GM19372 (cell line): ENCODE measurements at regions not wholly inside any gene's neighbourhood (a gene's known extent, or its start where the extent isn't known, plus 50 kb on each side); places are given as distances from the start of the nearest gene placed in this dataset.
"Not testable (repeated sequence)": the region's sequence is repeated elsewhere in the genome, so short reads cannot be mapped to it uniquely, and the experiment has no call there.

Source experiments
- ATAC-seq: cut with Tn5 transposase; IDR thresholded peaks from one replicate; pipeline ENCODE4 v1.9.1; 2021; ENCODE audit warnings: mild to moderate bottlenecking, low read depth, moderate library complexity; ENCODE audit not compliant: unreplicated experiment

GRCh38 chr2:175872721-175873120 is 129.3 kb downstream of the LNPK start:
- ATAC-seq, result no peak

GRCh38 chr2:175872005-175872348 is 130.1 kb downstream of the LNPK start:
- no peak for ATAC-seq

DNA sequence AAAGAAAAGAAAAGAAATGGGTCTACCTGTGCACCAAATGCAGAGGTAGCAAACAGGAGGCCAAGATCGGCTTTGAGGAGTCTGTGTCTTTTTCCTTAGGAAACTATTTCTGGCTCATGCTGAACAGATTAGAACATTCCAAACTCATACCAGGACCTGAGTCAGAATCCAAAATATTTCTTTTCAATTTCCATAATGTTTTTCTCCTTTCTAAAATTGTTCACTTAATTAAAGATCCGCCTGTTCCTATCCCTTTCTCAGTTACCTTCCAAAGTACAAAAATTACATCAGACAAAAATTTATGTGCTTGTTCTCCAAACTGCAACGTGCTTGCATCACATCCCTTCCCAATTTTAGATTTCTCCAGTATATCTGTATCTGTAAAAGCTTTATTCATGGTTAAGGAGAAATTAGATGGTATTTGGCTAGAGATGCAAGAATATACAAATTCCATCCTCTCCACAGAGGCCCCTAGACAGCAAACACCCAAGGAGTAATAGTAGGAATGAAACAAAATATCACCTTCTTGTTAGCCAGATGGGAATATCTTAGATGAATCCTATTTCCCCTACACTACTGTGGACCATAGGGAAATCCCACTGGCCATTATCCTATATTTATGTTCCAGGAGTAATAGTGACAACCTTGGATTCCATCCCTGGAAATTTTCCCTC is 130.6 kb downstream of the LNPK start:
- ATAC-seq, result no peak

GRCh38 chr2:175865716-175866115 is 136.4 kb downstream of the LNPK start:
- ATAC-seq, result no peak

DNA sequence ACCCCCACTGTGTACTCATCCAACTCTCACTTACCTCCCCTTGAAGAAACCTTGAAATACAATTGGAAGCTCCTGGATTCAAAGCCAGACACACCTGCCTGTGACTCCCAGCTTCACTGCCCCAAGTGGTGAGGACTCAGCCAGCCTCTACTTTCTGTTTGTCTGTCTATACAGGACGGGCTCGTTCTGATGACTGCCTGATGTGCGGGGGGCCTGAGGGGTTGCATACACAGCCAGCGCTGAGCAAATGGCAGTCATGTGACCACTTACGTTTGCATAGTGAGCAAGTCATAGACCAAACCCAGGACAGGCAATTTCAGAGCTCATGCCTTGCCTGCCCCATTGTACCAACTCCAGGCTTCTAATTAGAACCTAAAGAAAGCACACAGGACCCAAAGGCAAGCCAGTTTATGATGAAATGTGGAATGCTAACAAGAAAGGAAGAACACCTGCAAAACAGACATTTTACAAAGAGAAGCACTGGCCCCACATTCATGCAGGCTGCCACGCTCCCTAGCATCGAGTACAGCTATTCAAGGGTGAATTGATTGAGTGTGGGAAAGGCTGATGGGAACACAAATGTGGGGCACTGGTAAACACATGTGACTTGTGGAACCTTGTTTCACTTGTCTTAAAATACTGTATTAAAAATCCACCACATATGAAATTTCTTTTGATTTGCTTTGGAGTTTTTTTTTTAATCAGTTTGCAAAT is 137.8 kb downstream of the LNPK start:
- ATAC-seq, result no peak

DNA sequence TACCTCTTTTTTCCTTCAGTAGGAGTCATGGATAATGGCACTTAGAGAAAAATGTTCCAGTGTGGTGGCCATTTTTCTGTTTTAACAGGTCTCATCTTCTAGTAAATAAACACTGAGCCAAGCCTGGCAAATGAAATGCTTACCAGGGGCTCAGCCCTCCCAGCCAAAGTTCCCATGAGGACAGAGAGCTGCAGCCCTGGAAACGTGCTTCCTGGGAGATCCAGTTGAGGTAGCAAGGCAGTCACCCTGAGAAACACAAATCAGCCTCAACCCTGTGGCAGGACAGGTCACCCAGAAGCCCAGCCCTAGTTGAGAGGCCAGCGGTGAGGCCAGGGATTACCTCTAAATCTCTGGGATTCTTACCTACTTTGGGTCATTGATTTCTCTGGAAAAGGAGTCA is 140.1 kb downstream of the LNPK start:
- no peak for ATAC-seq

DNA sequence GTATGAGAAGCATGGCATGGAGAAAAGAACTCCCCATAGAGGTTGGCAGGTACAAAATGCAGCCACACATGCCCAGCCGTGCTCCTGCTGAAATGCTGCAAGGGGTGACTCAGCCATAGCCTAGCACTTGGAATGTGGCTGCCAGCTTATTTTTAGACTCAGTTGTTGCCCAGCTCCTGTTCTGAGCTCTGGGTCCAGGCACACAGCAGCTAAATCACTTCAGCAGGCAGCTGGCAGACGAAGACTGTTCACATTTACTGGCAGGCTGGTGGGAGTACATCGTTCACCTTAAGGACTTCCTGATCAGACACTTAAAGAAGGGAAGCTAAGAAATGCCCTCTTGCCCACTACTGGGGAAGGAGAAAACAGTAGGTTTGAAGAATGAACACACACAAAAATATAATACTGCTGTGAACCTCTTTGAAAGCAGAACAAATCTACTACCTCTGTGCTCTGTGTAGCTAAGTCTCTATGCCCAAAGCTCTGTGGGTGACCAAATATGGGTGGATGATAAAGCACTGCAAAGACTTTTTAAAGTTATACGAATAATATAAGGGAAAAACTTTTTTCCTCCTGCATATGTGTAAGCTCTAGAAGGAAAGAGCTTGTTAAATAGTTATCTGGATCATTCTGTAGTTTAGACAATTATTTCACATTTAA is 146.1 kb downstream of the LNPK start:
- ATAC-seq, result no peak

DNA sequence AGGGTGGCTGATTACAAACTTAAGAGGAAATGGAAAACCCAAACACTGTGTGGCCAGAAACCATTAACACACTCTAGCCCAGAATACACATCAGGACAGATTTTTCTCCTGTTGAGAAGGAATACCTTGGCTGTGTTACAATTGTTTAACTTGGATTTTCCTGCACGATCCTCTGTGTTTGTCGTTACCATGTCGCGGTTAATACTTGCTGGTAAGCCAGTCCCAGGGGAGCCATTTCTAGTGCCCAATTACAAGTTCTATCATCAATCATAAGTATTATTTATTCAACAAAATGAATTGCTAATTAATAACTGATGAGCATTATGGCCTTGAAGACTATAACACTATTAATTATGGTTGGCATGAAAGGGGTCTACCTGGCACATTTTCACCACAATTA is 146.8 kb downstream of the LNPK start:
- no peak for ATAC-seq

GRCh38 chr2:175854665-175855064 is 147.4 kb downstream of the LNPK start:
- ATAC-seq, result no peak

- ATAC-seq, result no peak
Observed at GRCh38 chr2:175854129-175854528, 147.9 kb downstream of the LNPK start.

DNA sequence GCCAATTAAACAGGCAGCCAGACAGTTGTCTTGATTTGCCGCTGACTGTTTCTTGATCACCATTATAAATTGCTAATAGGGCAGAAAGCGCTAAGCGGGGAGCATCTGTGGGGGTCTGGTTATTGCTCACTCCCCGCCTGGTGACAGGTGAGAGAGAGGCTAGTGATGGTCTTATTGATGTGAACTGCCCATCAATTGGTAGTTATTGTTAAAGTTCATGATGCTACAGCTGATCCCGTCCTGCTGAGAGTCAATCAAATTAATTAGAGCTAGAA is 148.5 kb downstream of the LNPK start:
- no peak for ATAC-seq

DNA sequence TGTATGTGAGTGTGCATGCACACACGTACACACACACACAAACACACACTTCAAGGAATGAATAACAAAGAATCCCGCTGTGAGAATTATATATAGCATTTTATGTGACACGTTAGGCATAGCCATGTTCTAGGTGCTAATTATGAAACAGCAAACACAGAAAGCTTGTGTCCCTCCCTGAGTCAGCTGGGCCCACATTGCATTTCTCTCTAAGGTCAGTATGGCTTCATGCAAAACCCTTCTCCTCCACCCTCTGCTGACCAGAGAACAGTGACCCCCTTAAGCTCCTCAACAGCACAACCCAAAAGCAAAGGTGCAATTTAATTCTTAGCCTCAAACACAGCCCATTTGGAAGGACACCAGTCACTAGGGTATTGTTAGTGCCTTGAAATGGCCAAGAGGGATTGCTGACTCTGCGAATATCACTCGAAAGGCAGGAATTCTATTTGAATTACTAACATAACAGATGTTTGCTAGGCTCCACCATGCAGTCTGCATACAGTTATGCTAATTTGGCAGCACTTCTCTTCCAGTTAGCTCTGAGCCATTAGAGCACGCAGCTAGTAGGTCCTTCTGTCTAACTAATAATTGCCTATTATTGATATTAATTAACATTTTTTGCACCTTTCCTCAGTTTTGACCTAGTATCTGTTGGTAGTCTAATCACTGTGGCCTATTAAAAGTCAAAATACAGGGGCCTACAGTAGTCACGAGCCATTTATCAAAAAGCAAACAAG is 149.0 kb downstream of the LNPK start:
- no peak for ATAC-seq

- ATAC-seq, result no peak
Observed at GRCh38 chr2:175847128-175847527, 154.9 kb downstream of the LNPK start.

- ATAC-seq, result no peak
Observed at GRCh38 chr2:175844169-175844568, 157.9 kb downstream of the LNPK start.

DNA sequence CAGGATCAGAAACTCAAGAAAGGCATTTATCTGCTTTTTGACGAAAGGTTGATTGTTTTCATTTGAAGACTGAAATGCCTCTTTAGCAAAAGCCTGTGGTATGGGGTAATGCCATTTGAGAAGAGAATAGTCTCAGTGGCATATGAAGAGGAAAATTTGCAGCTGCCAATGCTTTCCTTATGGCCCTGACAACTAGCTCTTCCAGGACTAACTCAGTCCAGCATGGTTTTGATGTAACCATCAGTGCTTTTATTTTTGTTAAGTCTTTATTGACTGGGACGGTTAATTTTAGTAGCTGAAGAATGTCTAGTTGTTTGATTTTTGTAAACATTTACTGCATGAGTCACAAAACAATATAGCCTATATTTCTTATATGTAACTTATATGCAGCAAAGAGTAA is 158.4 kb downstream of the LNPK start:
- ATAC-seq, result no peak

GRCh38 chr2:175842996-175843395 is 159.1 kb downstream of the LNPK start:
- no peak for ATAC-seq

DNA sequence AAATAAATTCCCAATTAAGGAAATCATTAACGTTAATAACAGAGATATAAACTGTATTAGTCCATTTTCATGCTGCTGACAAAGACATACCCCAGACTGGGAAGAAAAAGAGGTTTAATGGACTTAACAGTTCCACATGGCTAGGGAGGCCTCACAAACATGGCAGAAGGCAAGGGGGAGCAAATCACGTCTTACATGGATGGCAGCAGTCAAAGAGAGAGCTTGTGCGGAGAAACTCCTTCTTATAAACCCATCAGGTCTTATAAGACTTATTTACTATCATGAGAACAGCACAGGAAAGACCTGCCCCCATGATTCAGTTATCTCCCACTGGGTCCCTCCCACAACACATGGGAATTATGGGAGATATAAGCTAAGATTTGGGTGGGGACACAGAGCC is 161.3 kb downstream of the LNPK start:
- ATAC-seq, result not testable (repeated sequence)

- no peak for ATAC-seq
Observed at GRCh38 chr2:175840256-175840655, 161.8 kb downstream of the LNPK start.

DNA sequence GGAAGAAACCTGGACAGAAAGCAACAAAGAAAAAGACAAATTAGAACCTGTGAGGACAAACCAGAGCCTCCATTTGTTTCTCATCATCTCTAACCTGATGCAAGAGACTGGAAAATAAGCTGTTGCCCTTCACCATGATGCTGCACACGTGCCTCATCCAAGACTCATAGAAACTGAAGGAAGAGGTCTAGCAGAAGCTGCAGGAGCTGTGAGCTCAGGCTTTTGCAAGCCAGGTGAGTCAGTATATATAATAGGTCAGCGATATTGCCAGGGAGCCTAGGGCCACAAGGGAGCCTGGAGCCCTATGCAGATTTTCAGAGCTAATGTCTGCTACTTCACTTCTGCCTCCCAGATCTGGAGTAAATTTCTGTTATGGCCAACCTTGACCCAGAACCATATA is 163.1 kb downstream of the LNPK start:
- no peak for ATAC-seq

DNA sequence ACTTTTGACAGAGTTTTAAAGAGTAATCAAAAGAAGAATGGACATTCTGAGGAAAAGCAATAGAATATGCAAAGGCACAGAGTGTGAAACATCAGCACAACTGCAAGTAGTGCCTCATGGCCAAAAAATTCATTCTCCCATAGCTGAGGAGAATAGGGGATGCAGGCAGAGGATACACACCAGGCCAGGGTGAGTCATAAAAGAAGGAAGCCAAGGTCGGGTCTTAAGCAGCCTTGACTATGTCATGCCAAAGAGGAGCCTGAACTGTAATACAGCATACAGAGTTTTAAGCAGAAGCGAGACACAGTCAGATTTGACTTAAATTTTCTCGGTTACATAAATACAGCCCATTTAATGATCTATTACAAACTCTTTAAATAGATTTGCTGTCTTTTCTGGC is 165.0 kb downstream of the LNPK start:
- ATAC-seq, result no peak

DNA sequence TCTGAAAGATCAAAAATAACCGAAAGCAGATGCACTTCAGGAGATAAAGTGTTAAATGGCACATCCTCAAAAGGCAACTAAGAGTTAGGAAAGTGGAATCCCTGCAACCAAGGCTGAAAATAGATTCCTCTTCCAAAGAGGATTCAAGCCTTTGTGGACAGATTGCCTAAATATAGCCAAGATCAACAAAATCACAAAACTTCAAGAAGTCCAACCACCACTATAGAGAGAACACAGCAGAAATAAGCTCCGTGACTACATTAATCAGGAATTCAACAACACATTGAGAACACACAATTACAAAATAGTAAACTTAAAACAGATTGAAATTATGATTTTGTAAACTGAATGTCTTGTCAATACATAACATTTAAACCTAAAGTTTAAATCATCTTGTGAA is 165.7 kb downstream of the LNPK start:
- no peak for ATAC-seq

DNA sequence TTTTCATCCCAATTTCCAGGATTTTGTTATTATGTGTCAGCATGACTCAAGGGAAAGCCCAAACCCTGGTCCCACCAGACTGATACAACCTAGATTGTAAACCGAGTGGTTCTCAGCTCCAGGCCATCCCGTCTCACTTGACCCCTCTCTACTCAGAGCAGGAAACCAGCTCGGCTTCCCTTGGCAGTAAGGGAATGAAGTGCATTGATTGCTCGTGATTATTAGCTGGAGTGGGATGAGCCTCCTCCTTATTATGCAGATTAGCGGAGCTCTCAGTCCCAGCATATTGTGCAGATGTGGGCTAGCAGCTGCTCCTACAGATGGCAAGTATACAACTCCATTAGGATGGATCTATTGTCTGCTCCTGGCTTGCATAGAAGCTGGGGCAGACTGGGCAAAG is 167.6 kb downstream of the LNPK start:
- ATAC-seq, result no peak
